OCI-LY3 (cell line): ENCODE measurements at regions not wholly inside any gene's neighbourhood (a gene's known extent, or its start where the extent isn't known, plus 50 kb on each side); places are given as distances from the start of the nearest gene placed in this dataset.

ENCODE experiments used
- H2AFZ ChIP-seq: fragments of 200-600, 300-600 bp; shearing (Covaris generic); 2 replicates; pipeline ENCODE4 v1.6.0; 2014; ENCODE audit warnings: antibody characterized with exemption, low read depth, low read length
- H3K27ac ChIP-seq: fragments of 200-600, 300-600 bp; sonication (generic); 2 replicates; pipeline ENCODE4 v1.5.1; 2014; ENCODE audit warnings: mild to moderate bottlenecking, low read length, moderate library complexity, mixed read lengths
- H3K27me3 ChIP-seq: fragments of 200-600, 300-600 bp; sonication (generic); 2 replicates; pipeline ENCODE4 v1.6.1; 2014; ENCODE audit warnings: low read depth, low read length, mixed read lengths
- H3K36me3 ChIP-seq: fragments of 200-600, 300-600 bp; sonication (generic); replicated peaks from 2 replicates; pipeline ENCODE3; 2014; ENCODE audit warnings: low read depth, low read length, mixed read lengths
- H3K4me1 ChIP-seq: fragments of 300-600, 200-600 bp; sonication (generic); 2 replicates; pipeline ENCODE4 v1.6.1; 2014; ENCODE audit warnings: low read length, mixed read lengths
- H3K4me2 ChIP-seq: fragments of 200-600, 300-600 bp; sonication (generic); 2 replicates; pipeline ENCODE4 v1.6.1; 2014; ENCODE audit warnings: low read length, mixed read lengths
- H3K4me3 ChIP-seq: fragments of 300-600, 200-600 bp; sonication (generic); 2 replicates; pipeline ENCODE4 v1.5.1; 2014; ENCODE audit warnings: antibody characterized with exemption, mild to moderate bottlenecking, low read length, moderate library complexity
- H3K79me2 ChIP-seq: fragments of 300-600, 200-600 bp; shearing (Covaris generic); 2 replicates; pipeline ENCODE4 v1.6.1; 2014; ENCODE audit warnings: mild to moderate bottlenecking, low read length, mixed read lengths
- H3K9ac ChIP-seq: fragments of 300-600, 200-600 bp; shearing (Covaris generic); 2 replicates; pipeline ENCODE4 v1.6.0; 2014; ENCODE audit warnings: mild to moderate bottlenecking, low read length, moderate library complexity
- H3K9me3 ChIP-seq: fragments of 200-600, 300-600 bp; shearing (Covaris generic); 2 replicates; pipeline ENCODE4 v1.6.1; 2014; ENCODE audit warnings: low read length, mixed read lengths; ENCODE audit not compliant: insufficient read depth
- H4K20me1 ChIP-seq: fragments of 200-600, 300-600 bp; sonication (generic); 2 replicates; pipeline ENCODE4 v1.6.1; 2016; ENCODE audit warnings: low read length, mixed read lengths; ENCODE audit not compliant: insufficient read depth
- EZH2phosphoT487 ChIP-seq: fragments of 200-600 bp; shearing (Covaris generic); IDR thresholded peaks from 2 replicates; pipeline ENCODE4 v1.6.1; 2018; ENCODE audit warnings: antibody characterized with exemption, mixed run types, low read depth
- TF ChIP-seq, protein P1 (sequence below): fragments of 200-600, 300-600 bp; sonication (generic); IDR thresholded peaks from 2 replicates; pipeline ENCODE4 v1.5.1; 2014; ENCODE audit warnings: antibody characterized with exemption, low read length, low read depth

DNA sequence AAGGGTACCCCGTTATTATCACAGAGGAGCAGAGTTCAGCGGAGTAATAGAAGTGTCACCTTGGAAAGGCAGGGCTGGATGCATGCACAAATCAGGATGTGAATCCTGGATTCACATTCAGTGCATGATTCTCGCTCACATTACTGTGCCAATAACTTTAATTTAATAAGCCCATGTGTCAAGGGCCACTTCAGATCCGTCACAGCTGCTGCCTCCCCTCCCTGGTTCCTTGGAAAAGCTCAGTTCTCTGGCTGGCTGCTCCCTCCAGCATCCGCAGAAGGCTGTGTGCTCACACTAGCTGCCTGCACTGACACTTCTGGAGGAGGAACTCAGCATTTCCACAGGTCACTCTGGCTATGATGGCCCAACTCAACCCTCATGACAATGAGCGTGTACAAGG is 256.8 kb upstream of the ADAMTS16 start:
- Histone ChIP-seq H3K4me1 (peaks cover 21% of the 10 kb centered on the region), H3K36me3 (no peaks in the 10 kb centered on the region), H3K9ac (no peak overlapping the region), H3K79me2 (no peaks in the 10 kb centered on the region), H2AFZ (no peak overlapping the region), H3K27ac (no peak overlapping the region), H3K27me3 (no peaks in the 10 kb centered on the region), H3K4me2 (no peak overlapping the region), H4K20me1 (no peaks in the 10 kb centered on the region), H3K4me3 (no peak overlapping the region), H3K9me3 (no peaks in the 10 kb centered on the region)
- TF ChIP-seq, protein P1, sequence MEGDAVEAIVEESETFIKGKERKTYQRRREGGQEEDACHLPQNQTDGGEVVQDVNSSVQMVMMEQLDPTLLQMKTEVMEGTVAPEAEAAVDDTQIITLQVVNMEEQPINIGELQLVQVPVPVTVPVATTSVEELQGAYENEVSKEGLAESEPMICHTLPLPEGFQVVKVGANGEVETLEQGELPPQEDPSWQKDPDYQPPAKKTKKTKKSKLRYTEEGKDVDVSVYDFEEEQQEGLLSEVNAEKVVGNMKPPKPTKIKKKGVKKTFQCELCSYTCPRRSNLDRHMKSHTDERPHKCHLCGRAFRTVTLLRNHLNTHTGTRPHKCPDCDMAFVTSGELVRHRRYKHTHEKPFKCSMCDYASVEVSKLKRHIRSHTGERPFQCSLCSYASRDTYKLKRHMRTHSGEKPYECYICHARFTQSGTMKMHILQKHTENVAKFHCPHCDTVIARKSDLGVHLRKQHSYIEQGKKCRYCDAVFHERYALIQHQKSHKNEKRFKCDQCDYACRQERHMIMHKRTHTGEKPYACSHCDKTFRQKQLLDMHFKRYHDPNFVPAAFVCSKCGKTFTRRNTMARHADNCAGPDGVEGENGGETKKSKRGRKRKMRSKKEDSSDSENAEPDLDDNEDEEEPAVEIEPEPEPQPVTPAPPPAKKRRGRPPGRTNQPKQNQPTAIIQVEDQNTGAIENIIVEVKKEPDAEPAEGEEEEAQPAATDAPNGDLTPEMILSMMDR: no peak
- no peak for TF ChIP-seq EZH2phosphoT487

DNA sequence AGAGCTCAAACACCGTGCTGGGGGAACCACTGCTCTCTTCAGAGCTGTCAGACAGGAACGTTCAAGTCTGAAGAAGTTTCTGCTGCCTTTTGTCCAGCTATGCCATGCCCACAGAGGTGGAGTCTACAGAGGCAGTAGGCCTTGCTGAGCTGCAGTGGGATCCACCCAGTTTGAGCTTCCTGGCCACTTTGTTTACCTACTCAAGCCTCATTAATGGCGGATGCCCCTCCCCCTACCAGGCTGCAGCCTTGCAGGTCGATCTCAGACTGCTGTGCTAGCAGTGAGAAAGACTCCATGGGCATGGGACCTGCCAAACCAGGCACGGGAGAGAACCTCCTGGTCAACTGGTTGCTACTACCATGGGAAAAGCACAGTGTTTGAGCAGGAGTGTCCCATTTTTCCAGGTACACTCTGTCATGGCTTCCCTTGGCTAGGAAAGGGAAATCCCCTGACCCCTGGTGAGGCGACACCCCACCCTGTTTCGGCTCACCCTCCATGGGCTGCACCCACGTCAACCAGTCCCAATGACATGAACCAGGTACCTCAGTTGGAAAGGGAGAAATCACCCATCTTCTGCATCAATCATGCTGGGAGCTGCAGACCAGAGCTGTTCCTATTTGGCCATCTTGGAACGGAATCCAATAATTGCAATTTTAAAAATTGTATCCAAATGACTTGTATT is 246.9 kb upstream of the ADAMTS16 start:
- TF ChIP-seq, protein P1: no peak
- no peak for TF ChIP-seq EZH2phosphoT487
- no peaks in the 10 kb centered on the region for H3K4me1 ChIP-seq
- no peak overlapping the region for H3K4me2 ChIP-seq
- H3K36me3 ChIP-seq: no peaks in the 10 kb centered on the region
- H3K9ac ChIP-seq: no peak overlapping the region
- no peak overlapping the region for H2AFZ ChIP-seq
- H4K20me1 ChIP-seq: no peaks in the 10 kb centered on the region
- H3K4me3 ChIP-seq: no peak overlapping the region
- H3K27me3 ChIP-seq: no peaks in the 10 kb centered on the region
- H3K79me2 ChIP-seq: no peaks in the 10 kb centered on the region
- H3K9me3 ChIP-seq: no peaks in the 10 kb centered on the region
- H3K27ac ChIP-seq: no peak overlapping the region

DNA sequence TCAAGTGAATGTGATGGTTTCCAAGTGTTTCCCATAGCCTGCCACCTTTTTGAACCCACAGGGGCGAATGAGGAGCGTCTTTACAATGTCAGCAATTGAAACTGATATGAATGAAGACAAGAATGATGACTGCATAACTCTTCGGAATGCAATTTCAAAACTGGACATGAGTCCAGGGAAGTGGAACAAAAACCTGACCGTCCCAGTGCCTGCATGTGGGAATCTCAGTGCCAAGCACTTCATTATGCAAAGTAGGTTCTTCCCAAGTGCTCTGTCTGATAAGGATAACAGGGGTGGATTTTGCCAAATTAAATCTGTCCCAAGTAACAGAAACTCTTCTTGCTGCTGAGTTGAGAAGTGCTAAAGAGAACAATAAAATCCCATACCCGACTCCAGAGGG is 243.8 kb upstream of the ADAMTS16 start:
- no peaks in the 10 kb centered on the region for H3K9me3 ChIP-seq
- no peaks in the 10 kb centered on the region for H3K79me2 ChIP-seq
- no peak overlapping the region for H3K4me2 ChIP-seq
- H3K4me1 ChIP-seq: no peaks in the 10 kb centered on the region
- H3K9ac ChIP-seq: no peak overlapping the region
- H3K36me3 ChIP-seq: no peaks in the 10 kb centered on the region
- TF ChIP-seq, protein P1: no peak
- no peak for TF ChIP-seq EZH2phosphoT487
- no peaks in the 10 kb centered on the region for H3K27me3 ChIP-seq
- no peak overlapping the region for H2AFZ ChIP-seq
- H4K20me1 ChIP-seq: no peaks in the 10 kb centered on the region
- no peak overlapping the region for H3K27ac ChIP-seq
- H3K4me3 ChIP-seq: no peak overlapping the region

DNA sequence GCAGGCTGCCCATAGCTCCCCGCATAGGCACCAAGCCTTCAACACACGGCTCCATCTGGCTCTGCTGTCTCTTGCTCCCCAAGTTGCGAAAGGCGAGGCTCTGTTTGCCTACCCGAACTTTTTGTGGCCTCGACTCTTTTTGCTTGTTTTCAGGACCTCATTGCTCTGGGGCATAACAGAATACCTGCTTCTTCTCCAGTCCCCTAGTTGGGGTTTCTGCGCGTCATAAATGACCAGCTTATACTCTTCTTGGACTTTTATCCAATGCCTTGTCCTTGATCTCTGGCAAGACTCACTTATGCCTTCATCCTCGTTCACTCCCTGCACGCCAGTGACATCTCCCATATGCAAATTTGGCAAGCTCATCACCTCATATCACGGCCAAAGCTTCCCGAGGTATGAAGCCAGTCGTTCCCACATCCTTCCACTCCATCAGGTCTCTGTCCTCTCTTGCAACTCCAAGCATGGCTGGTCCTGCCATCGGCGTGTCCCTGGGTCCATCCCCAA is 238.8 kb upstream of the ADAMTS16 start:
- no peaks in the 10 kb centered on the region for H3K79me2 ChIP-seq
- no peaks in the 10 kb centered on the region for H3K4me1 ChIP-seq
- H3K27me3 ChIP-seq: no peaks in the 10 kb centered on the region
- H4K20me1 ChIP-seq: no peaks in the 10 kb centered on the region
- no peak overlapping the region for H3K4me3 ChIP-seq
- H3K36me3 ChIP-seq: no peaks in the 10 kb centered on the region
- H2AFZ ChIP-seq: no peak overlapping the region
- no peak overlapping the region for H3K27ac ChIP-seq
- H3K4me2 ChIP-seq: no peak overlapping the region
- no peak for TF ChIP-seq EZH2phosphoT487
- TF ChIP-seq, protein P1: no peak
- no peak overlapping the region for H3K9ac ChIP-seq
- H3K9me3 ChIP-seq: no peaks in the 10 kb centered on the region
